GM18499 (cell line): ENCODE measurements at regions not wholly inside any gene's neighbourhood (a gene's known extent, or its start where the extent isn't known, plus 50 kb on each side); places are given as distances from the start of the nearest gene placed in this dataset.

Source experiments
- ATAC-seq: cut with Tn5 transposase; IDR thresholded peaks from one replicate; pipeline ENCODE4 v1.9.1; 2021; ENCODE audit warnings: moderate number of reproducible peaks; ENCODE audit not compliant: insufficient read depth, unreplicated experiment

DNA sequence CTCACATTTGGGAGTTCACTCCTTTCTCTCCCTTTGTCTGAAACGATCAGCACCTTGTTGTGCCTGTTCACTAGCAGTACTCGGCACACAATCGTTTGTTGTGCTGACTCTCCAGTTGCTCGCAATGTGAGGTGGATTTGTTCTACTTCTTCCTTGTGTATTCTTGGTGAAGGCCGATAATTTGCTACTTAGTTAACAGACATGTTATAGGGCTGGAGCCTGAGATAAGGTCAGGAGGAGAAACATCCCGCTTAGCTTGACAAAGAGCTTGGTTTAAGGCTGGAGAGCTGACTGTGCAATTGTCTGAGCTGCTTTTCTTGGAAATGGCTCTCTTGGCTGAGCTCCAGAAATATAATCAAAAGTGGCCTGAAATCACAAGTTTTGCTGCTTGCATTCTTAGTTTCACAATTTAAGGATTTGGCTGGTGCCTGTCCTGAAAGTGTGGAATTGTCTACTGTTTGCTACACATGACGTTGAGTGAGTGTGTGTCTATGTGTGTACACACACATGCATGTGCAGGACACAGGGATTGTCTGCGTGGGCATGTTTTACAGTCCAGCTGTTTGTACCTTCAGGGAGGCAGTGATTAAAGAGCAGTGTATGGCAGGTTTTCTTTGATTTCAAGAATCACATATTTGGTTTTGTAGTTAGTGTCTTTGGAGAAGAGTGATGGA lies 77.7 kb downstream of the ARF6 start:
- ATAC-seq, result no peak

DNA sequence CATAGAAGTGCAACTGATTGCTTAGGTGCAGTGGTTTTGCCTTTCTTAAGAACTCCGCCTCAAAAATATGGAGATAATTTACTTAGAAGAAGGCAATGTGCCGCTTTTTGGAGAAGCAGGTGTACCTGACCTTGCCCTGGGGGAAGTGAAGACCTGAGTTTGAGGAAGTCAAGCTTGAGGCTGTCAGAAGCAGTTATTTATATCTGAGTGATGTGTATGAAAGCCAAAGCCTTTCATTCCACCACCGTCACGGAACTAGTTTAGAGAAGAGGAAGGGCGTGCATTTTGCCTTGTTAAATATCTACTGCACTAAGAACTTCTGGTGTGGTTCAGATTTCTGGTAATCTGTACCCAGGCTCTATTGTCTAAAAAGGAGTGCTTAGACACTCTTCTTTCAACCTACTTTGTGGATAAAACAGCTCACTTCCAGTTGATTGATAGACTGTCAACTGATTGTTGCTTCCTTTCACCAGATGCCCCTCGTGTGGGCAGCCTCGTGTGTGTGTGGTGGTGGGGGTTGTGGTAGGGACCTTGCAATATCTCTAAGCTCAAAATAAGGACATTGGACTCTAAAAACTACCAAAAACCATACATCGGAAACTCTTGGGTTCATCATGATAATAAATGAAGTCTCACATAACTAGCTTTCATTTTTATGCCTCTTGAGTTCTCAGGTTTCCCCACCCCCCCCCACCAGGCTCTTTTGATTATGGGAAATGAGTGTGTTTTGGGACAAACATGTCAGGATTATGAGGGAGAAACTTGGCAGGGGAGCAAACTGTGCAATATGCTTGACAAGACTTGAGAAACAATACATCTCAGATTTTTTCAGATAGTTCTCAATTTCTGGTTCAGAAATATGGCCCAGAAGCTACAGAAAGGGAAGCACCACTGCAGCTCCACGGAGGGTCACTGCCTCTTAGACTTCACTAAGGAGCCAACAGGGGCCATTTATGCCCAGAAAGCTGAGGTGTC lies 78.6 kb downstream of the ARF6 start:
- peak; percentile 89 for ATAC-seq

DNA sequence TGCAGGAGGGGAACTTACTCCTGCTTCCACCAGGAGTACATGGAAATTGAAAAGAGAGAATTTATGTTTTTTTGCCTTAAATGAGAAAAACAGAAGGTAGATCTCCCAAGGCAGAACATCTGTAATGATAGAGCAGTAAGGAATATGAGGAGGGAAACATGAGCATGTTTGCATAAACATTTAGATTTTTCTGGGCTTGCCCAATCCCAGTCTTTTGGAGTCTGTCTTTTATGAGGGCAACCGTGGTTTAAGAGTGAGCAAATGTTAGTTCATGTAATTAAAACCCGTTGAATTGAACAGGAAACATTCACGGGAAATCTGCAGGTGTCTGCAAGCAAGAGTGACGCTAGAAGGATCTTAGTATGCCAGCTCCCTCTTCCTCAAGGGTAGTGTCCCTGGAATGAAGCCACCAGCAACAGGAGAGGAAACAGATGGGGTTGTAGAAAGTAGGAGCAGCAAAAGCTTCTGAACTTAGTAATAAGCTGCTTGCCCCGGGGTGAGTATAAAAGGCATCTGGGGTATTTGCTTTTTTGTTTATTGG lies 79.3 kb downstream of the ARF6 start:
- no peak for ATAC-seq

DNA sequence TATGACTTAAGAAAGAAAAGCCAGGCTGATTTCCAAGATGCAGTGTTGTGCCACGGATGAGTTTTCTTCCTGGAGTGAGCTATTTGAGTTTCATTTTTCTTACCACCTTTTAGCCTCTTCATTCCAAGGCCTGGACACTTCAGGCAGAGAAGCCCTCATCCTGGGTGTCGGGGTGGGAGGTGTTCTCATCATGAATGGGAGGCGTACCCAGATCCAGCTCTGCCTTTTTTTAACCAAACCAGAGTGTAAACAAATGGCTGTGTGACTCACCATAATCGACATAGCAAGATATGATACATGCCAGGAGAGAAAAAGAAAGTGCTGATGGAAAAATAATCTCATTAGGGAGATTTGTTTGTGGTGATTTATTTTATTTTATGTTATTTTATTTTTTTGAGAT lies 79.9 kb downstream of the ARF6 start:
- no peak for ATAC-seq

DNA sequence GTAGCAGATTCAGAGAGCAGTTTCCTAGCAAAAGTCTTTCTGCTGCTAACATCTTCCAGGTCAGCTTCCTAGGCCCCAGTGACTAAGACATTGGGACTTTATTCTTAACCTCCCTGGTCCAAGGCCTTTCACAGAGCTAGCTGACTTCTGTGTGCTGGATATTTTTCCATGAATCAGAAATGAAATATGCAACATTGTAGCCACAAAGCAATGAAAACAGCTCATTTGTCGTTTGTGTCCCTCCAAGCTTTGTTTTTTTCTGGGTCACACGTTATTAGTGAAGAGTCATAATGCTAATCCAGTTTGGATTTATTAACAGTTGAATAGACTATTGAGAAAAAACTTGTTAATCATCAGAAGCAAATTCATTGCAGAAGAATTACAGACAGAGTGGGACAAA lies 82.4 kb downstream of the ARF6 start:
- ATAC-seq, result no peak

DNA sequence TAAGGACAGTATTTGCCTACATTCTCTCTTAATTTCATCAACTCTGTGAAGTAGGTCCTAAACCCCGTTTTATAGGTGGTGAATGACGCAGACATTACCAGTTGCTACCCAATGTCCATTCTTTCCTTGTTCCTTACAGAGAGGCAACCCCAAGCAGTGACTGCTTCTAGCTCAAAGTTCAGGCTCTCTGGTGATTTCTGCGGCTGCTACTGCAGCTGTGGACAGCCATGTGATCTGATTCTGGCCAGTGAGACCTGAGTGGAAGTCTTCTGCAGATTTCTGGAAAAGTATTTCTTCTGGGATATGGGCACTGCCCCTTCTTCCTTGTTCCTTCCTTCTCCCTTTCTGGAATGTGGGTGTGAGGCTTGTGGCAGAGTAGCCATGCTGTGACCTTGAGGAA lies 82.9 kb downstream of the ARF6 start:
- ATAC-seq, result no peak

DNA sequence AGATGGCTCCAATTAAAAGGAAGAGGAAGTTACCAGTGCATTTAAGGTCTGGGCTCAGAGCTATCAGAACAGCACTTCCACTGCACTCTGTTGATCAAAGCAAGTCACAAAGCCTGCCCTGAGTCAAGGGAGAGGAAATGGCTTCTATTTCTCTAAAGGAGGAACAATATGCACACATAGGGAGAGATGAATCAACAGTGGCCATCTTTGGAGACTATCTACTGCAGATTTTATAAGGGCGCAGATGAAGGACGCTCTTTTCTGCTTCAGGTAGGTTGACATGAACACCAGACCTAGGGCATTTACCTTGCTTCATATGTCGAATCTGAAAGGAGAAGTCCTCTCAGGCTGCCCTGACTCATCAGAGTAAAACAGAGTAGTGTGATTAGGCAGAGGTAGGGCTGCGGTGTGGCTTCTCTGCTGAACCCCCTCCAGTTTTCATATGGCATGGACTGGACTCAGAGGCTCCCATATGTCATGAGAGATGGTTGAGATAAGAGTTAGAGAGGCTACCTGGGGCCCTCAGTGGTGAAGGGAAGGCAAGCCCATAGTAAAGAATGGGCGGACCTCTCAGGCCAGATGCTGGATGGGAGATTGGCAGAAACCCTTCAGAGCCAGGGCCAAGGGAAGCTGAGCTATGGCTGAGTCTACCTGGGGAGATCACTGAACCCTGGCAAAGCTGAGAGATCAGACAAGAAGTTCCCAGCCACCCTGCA lies 84.4 kb downstream of the ARF6 start:
- ATAC-seq, result peak; percentile 59

DNA sequence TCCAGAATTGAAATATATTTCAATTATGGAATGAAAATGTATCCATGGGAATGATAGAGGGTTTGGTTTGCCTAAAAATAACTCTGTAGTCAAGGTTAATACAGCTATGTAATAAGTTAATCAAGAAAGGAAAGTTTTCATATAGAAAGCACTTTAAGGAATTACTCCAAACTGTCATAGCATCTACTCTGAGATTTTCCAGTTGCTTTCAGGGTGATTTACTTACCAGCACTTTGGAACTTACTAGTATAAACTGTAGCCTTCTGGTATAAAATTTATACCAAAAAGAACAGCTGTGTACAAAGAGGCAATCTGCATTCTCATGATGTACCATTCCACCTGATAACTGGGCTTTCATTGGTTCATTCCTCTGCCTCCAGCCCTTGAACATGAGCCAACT lies 87.1 kb downstream of the ARF6 start:
- no peak for ATAC-seq

DNA sequence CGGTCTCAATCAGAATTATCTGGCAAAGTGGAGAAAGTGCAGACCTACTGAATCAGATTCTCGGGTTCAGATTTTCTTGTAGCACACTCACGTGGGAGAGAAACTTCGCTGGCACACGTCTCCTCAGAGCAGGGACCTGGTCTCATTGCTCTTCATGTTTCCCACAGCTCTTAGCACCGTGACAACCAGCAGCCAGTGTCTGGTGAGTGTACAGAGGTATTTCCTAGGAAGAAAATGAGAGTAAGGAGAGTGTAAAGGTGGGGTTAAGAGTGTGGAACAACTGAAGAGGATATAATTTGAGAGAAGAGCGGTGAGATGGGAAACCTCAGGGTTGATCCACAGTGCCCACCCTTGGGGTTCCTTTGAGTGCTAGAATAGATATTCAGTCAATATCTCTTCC lies 89.2 kb downstream of the ARF6 start:
- ATAC-seq, result no peak

DNA sequence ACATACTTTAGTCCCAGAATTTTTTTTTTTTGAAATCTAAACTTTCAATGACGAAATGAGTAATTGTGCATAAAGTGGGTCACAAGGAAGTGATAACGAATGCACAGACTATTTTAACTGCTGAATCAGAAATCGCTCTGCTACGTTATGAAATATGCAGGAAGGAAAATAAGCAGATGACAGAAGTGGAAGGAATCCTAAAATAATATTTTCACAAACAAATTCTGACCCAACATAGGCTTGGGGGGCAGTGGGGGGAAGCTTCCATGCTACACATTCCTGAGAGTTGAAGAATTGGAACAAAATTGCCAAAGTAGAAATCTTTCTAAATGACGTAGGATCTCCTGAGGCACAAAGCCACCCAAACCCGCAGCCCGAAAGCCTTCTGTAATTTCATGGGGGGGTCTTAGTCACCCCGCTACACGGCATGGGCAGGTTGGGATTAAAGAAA lies 89.6 kb downstream of the ARF6 start:
- no peak for ATAC-seq

DNA sequence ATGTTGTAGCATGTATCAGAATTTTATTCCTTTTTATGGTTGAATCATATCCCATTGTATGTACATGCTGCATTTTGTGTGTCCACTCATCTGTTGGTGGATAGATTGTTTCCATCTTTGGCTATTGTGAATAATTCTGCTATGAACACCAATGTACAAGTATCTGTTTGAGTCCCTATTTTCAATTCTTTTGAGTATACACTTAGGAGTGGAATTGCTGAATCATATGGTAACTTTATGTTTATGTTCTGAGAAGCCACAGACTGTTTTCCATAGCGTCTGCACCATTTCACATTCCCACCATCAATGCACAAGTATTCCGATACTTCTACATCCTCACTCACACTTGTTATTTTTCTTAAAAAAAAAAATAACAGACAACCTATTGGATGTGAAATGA lies 91.5 kb downstream of the ARF6 start:
- ATAC-seq, result no peak

DNA sequence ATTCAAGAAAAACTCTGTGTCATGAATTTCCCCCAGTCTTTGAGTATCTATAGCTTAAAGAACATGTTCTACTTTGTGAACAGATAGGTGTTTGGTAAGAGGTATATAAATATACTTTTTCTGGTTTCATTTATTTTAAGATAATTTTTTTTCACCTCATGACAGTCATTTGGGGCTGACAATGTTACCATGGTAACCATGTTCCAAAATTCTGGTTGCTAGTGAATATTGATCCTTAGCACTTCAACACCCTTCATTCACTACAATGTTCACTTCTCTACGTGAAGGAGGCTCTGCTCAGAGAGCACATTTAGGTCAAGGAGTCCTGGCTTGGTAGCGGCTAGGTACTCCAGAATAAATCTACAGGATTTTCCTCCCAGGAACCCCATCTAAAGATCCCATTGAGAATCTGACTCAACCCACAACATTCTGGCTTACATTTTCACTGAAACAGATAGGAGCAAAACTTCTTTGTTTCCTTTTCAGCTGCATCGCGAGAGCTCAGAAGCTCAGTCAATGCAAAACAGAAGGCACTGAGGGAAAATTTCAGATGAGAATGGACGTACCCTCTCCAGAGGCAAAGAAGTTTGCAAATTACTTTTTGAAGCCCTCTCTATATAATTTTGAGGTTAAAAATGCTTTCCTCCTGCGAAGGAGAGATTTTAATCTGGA lies 93.6 kb downstream of the ARF6 start:
- no peak for ATAC-seq

DNA sequence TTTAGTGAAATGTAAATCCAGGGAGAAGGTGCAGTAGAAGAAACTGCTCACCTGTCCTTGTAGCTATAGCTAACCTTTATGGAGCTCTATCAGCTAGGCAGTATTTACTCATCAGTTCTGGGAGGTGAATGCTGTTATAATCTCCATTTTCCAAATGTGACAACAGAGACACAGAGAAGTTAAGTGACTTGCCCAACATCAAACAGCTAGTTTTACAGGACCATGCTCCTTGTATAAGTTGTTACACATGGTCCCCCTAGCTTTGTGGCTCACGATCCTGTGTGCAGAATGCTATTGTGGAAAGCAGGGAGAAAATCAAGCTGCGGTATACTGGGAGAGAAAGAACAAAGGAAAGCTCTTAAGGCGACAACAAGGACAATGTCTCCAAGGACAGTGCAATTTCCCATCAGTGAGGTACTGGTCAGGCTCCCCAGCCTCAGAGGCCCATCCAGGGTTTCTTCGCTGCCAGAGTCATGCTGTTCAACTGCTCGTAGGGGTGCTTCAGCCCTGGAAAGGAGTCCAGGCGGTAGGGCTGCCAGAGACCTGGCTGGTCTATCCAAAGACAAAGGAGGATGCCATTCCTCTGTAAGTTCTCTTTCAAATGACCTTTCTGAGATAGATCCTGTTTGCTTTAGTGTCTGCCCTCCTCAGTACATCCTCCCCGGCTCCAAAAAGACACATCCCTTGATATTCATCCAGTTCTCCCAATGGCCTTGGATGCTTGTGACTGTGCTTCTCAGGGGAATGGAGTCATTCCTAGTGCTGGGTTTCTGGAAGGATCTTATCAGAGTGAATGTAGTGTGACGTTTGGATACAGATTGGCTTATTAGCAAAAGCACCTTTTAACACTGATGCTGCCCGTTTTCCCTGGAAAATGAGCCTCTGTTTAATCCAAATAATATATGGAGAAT lies 95.5 kb downstream of the ARF6 start:
- no peak for ATAC-seq

DNA sequence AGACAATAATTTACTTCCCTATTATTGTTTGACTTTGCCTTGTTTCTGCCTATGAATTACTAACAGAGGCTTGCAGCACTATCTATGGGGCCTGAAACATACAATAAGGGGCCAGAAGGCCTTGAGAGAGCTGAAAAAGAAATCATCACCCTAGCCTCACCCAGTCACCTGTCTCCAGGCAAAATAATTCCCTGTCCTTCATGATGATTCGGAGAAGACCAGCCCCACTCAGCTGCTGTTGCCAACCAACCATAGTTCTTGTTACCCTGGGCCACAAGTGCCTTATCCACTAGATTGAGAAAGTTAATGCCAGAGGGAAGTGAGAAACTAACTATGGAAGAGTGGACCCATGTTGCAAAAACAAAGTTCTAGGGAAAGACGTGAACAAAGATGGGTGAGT lies 97.1 kb downstream of the ARF6 start:
- ATAC-seq, result no peak

DNA sequence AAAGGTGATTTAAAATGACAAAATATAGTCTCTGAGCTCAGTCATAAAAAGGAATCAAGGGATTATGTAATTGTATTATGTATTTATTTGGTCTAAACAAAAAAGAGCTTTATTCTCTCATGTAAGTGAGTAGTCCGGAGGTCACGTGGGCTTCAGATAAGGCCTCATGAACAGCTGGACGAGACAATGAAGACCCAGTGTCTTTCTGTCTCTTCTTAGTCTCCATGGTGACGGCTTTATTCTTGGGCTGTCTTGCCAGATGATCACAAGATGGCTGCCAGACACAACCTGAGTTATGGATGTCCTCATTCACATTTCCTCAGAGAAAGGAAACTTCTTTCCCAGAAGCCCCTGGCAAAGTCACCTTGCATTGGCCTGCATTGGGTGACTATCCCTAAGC lies 98.6 kb downstream of the ARF6 start:
- no peak for ATAC-seq

DNA sequence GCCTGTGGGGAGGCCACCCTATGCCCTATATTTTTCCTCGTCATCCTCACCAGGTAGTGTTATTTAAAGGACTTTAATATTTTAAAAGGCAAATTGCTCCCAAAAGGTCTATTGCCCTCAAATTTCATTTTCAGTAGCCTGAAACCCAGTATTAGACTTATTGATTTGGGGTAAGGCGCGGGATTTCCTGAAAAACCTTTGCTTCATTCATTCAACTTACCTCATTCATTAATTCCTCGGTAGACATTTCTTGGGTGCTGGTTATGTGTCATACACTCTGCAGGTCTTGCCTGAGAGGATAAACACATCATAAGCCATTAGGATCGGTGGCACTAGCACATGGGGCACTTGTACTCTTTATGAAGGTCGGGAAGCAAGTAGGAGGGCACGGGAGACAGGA lies 99.2 kb downstream of the ARF6 start:
- ATAC-seq, result no peak

DNA sequence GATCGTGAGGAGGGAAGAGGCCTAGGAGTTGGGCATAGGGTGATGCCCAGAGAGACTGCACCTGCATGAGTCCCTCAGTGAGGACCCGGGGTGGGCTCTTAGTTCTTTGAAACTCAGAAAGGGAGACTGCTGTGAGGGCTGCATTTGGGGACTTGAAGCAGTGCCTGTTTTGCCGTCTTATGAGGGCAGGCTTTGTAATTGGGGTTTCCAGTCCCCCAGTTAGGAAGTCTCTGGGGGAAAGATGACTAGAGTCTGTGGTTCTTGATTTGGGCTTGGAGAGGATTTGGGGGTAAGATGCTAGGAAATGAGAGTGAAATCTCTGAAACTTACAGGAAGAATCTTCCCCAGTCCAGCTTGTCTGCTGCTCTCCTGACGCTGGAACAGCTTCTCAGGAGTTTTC lies 99.6 kb downstream of the ARF6 start:
- no peak for ATAC-seq

DNA sequence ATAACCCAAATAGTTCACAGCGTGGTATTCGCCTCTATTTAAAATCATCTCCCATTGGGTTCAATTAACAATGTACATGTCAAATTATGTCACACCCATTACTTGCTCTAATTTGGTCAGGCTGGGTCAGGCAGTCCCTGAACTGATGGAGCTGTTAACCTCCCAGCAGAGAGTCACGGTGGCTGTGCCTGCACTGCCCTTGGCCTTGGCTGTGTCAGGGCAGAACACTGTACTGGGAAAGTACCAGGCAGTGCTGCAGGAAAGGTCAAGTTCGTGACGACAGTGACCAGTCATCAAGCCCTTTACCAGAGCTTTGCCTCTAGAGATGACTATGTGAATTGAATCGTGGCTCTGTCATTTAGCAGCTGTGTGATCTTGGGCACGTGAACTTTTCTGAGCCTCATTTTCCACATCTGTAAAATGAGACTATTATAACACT lies 100.0 kb downstream of the ARF6 start:
- ATAC-seq, result peak; percentile 90

DNA sequence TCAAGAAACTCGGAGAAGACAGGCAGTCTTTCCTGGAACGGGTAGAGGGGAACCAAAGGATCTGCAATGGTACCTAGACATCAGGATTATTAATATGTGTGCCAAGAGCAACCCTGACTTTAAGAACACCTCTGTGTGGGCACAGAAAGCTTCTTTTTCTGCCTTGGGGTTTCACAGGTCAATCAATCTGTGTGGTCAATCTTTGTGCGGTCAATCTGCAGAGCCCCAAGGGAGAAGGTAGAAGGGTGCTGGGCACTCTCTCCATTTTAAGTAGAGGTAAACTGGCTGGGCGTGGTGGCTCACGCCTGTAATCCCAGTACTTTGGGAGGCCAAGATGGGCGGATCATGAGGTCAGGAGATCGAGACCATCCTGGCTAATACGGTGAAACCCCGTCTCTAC lies 100.7 kb downstream of the ARF6 start:
- ATAC-seq, result no peak
